HepG2 (cell line): ENCODE measurements at regions not wholly inside any gene's neighbourhood (a gene's known extent, or its start where the extent isn't known, plus 50 kb on each side); places are given as distances from the start of the nearest gene placed in this dataset.
A peak's percentile ranks its signal among the peaks of the same experiment; 100 is the strongest.

ENCODE experiments used
- ATAC-seq: fragments of 200-7000 bp; cut with Tn5 transposase; 3 replicates; pipeline ENCODE4 v1.9.1; 2020; ENCODE audit warnings: mild to moderate bottlenecking, moderate library complexity
- BruUV-seq: library from RNA; stranded (reverse); fragments of 400-500 nt; replicated peaks from 2 replicates; lab custom pipeline; 2021; lab: Mats Ljungman, UMichigan
- CTCF ChIA-PET: fragments of 300-600 bp; formaldehyde crosslinking; extraction: SDS; loops from one replicate; lab custom pipeline; 2021; ENCODE audit warnings: low total read pairs, inconsistent platforms, low intra/inter-chr PET ratio; lab: Yijun Ruan, JAX
- POLR2A ChIA-PET: fragments of 350-600 bp; sonication (Branson Sonifier 250); formaldehyde crosslinking; loops from one replicate; lab custom pipeline; 2020; ENCODE audit warnings: antibody characterized with exemption, inconsistent platforms; lab: Yijun Ruan, JAX
- DNase-seq: peaks from one replicate; pipeline ENCODE4 v3.0.0-alpha.2; 2015; ENCODE audit warnings: low spot score
- FAIRE-seq: peaks from 3 replicates; lab custom pipeline; 2011; peaks lifted over from hg19 to GRCh38; lab: Jason Lieb, UNC
- H2AFZ ChIP-seq: one replicate; pipeline ENCODE4 v1.6.1; 2011; ENCODE audit warnings: low read length, inconsistent platforms
- H3K27ac ChIP-seq: fragments of 300-600 bp; 3 replicates; pipeline ENCODE4 v1.8.0; 2011; ENCODE audit warnings: mixed run types, mild to moderate bottlenecking, mixed read lengths, low read length, inconsistent platforms; ENCODE audit not compliant: insufficient read depth; ENCODE audit errors: extremely low read length
- H3K27me3 ChIP-seq, 2 experiments: fragments of 200-600 bp in 1 of 2; 2 replicates in 1 of 2; 3 replicates in 1 of 2; pipeline versions ENCODE4 v1.6.0 to v1.8.0; 2011; ENCODE audit warnings: low read length in 2 of 2, mild to moderate bottlenecking in 2 of 2, moderate library complexity in 2 of 2, inconsistent platforms in 1 of 2; ENCODE audit not compliant: insufficient read depth in 2 of 2, control insufficient read depth in 1 of 2
- H3K36me3 ChIP-seq, 2 experiments: fragments of 200-600 bp in 1 of 2; replicated peaks in 1 of 2; 2 replicates in 1 of 2; 3 replicates in 1 of 2; pipeline versions ENCODE4 v1.5.1 to v1.8.0; 2011; ENCODE audit warnings: low read length in 2 of 2, inconsistent platforms in 1 of 2; ENCODE audit not compliant: insufficient read depth in 2 of 2, control insufficient read depth in 1 of 2
- H3K4me1 ChIP-seq: 2 replicates; pipeline ENCODE4 v1.5.1; 2012; ENCODE audit warnings: low read length, inconsistent platforms; ENCODE audit not compliant: insufficient read depth
- H3K4me2 ChIP-seq: 2 replicates; pipeline ENCODE4 v1.6.0; 2011; ENCODE audit warnings: low read depth, low read length, inconsistent platforms
- H3K4me3 ChIP-seq, 3 experiments: fragments of 200-600 bp in 1 of 3; sonication (generic), shearing (Covaris generic) in 1 of 3; replicated peaks in 1 of 3; 2 replicates each; pipeline ENCODE4 v1.5.1; 2011 to 2016; ENCODE audit warnings: low read length in 3 of 3, inconsistent platforms in 2 of 3, low read depth in 2 of 3, mild to moderate bottlenecking in 2 of 3, control low read depth in 1 of 3, mixed read lengths in 1 of 3; ENCODE audit not compliant: insufficient read depth in 1 of 3
- H3K79me2 ChIP-seq: one replicate; pipeline ENCODE4 v1.6.1; 2011; ENCODE audit warnings: low read length, inconsistent platforms; ENCODE audit not compliant: insufficient read depth
- H3K9ac ChIP-seq: 2 replicates; pipeline ENCODE4 v1.6.0; 2011; ENCODE audit warnings: mild to moderate bottlenecking, low read depth, low read length, inconsistent platforms; ENCODE audit not compliant: insufficient read depth
- H3K9me3 ChIP-seq: 2 replicates; pipeline ENCODE4 v1.5.1; 2012; ENCODE audit warnings: mild to moderate bottlenecking, low read length
- H4K20me1 ChIP-seq: 2 replicates; pipeline ENCODE4 v1.6.0; 2011; ENCODE audit warnings: inconsistent platforms, mild to moderate bottlenecking, low read length, moderate library complexity; ENCODE audit not compliant: insufficient read depth
- CHD4 ChIP-seq: fragments of 200-600 bp; sonication (generic); IDR thresholded peaks from 2 replicates; pipeline ENCODE4 v1.7.0; 2017; ENCODE audit warnings: mild to moderate bottlenecking, low read length, borderline replicate concordance
- ESRRA ChIP-seq: sonication (generic); formaldehyde crosslinking; IDR thresholded peaks from 2 replicates; pipeline ENCODE4 v1.5.1; 2020; ENCODE audit warnings: mild to moderate bottlenecking, low read depth, missing genetic modification reagents
- FOXA3 ChIP-seq: IDR thresholded peaks from 2 replicates; pipeline ENCODE4 v1.6.1; 2016; ENCODE audit warnings: missing genetic modification reagents, missing compliant biosample characterization
- GFI1 ChIP-seq: sonication (generic); formaldehyde crosslinking; IDR thresholded peaks from 2 replicates; pipeline ENCODE4 v1.5.0; 2020; ENCODE audit warnings: missing genetic modification reagents, mild to moderate bottlenecking, borderline replicate concordance
- HMGXB4 ChIP-seq, 2 experiments: sonication (generic) in 1 of 2; formaldehyde crosslinking in 1 of 2; IDR thresholded peaks; 2 replicates each; pipeline versions ENCODE4 v1.4.0 to v1.6.1; 2018 to 2020; ENCODE audit warnings: missing genetic modification reagents in 2 of 2, borderline replicate concordance in 1 of 2, low read depth in 1 of 2, mild to moderate bottlenecking in 1 of 2, missing biosample characterization in 1 of 2
- HOXA3 ChIP-seq: sonication (generic); formaldehyde crosslinking; IDR thresholded peaks from 2 replicates; pipeline ENCODE4 v1.5.0; 2020; ENCODE audit warnings: missing genetic modification reagents
- KAT8 ChIP-seq: IDR thresholded peaks from 2 replicates; pipeline ENCODE4 v1.6.1; 2016; ENCODE audit warnings: missing genetic modification reagents, missing compliant biosample characterization
- MLX ChIP-seq: IDR thresholded peaks from 2 replicates; pipeline ENCODE4 v1.6.1; 2016
- NR2F1 ChIP-seq, 2 experiments: fragments of 450-650 bp in 1 of 2; formaldehyde crosslinking in 1 of 2; IDR thresholded peaks; 2 replicates each; pipeline versions ENCODE4 v1.5.0 to v1.6.1; 2016 to 2020; ENCODE audit warnings: mild to moderate bottlenecking in 1 of 2, missing compliant biosample characterization in 1 of 2, missing genetic modification reagents in 1 of 2, moderate library complexity in 1 of 2
- PHF21A ChIP-seq: sonication (generic); formaldehyde crosslinking; IDR thresholded peaks from 2 replicates; pipeline ENCODE4 v1.5.0; 2020; ENCODE audit warnings: mild to moderate bottlenecking, missing genetic modification reagents
- SRSF1 ChIP-seq: fragments of 200-400 bp; formaldehyde crosslinking; optimal IDR thresholded peaks from 2 replicates; pipeline ENCODE3; 2017; ENCODE audit warnings: mild to moderate bottlenecking, low read depth, low read length, moderate library complexity
- ZBTB46 ChIP-seq: sonication (generic); formaldehyde crosslinking; IDR thresholded peaks from 2 replicates; pipeline ENCODE4 v1.4.0; 2020; ENCODE audit warnings: mild to moderate bottlenecking, missing genetic modification reagents, borderline replicate concordance
- ZNF124 ChIP-seq: sonication (generic); formaldehyde crosslinking; IDR thresholded peaks from 2 replicates; pipeline ENCODE4 v1.4.0; 2020; ENCODE audit warnings: missing genetic modification reagents
- ZNF362 ChIP-seq: sonication (generic); formaldehyde crosslinking; IDR thresholded peaks from 2 replicates; pipeline ENCODE4 v1.4.0; 2020; ENCODE audit warnings: missing genetic modification reagents, mild to moderate bottlenecking, borderline replicate concordance
- ZNF574 ChIP-seq: sonication (generic); formaldehyde crosslinking; IDR thresholded peaks from 2 replicates; pipeline ENCODE4 v1.4.0; 2020; ENCODE audit warnings: missing genetic modification reagents
- ZNF678 ChIP-seq: sonication (generic); formaldehyde crosslinking; IDR thresholded peaks from 2 replicates; pipeline ENCODE4 v1.4.0; 2020; ENCODE audit warnings: mild to moderate bottlenecking, missing genetic modification reagents
- ZNF709 ChIP-seq: sonication (generic); formaldehyde crosslinking; IDR thresholded peaks from 2 replicates; pipeline ENCODE4 v1.5.0; 2020; ENCODE audit warnings: mild to moderate bottlenecking, missing genetic modification reagents
- WGBS: methylation state at CpG from one replicate; pipeline ENCODE4 v1.1.6; 2017; ENCODE audit warnings: low lambda C conversion rate; 5-methylcytosine and 5-hydroxymethylcytosine counted together
- in situ Hi-C: cut with HindIII; loops from 2 replicates; pipeline ENCODE4 v1.10.0; 2017; ENCODE audit warnings: low pct_unique_long_range_greater_than_20kb; ENCODE audit not compliant: extremely low pct_ligation_motif_present
- intact Hi-C: fragments of 100-400 bp; cut with micrococcal nuclease; formaldehyde crosslinking; loops from one replicate; pipeline ENCODE4 v1.10.0; 2022; ENCODE audit not compliant: unreplicated experiment

- peak overlapping the region; percentile 33 for H3K27ac ChIP-seq
- peak overlapping the region; percentile 13; the same call in 1 of the 2 replicates for H3K4me2 ChIP-seq
- peaks cover 0 to 4% of the 10 kb centered on the region in 2 experiments; a peak in 1 of 5 replicates for H3K36me3 ChIP-seq
- no peak overlapping the region for H3K4me3 ChIP-seq
- no peaks in the 10 kb centered on the region for H4K20me1 ChIP-seq
- H3K9me3 ChIP-seq = no peaks in the 10 kb centered on the region
- peaks cover 50% of the 10 kb centered on the region for H3K4me1 ChIP-seq
- in situ Hi-C loops = no loop called here
- peaks cover 66% of the 10 kb centered on the region for H3K79me2 ChIP-seq
- ChIA-PET CTCF (no interaction called here), POLR2A (no interaction called here)
- BruUV-seq = no TSS peak
- peak; percentile 68 for ATAC-seq
- peak; percentile 80 for DNase-seq
- no peak overlapping the region for H3K9ac ChIP-seq
- H2AFZ ChIP-seq = no peak overlapping the region
- no peaks in the 10 kb centered on the region for H3K27me3 ChIP-seq
- FAIRE-seq = peak; percentile 89
- WGBS = 22% methylated on average over 3 of the region's 3 CpGs
- intact Hi-C loops = no loop called here
- TF ChIP-seq HOXA3 (CRISPR knock-in tag) = peak; percentile 31; the same call in 1 of the 2 replicates
- TF ChIP-seq KAT8 (CRISPR knock-in tag) = peak; percentile 48; the same call in 1 of the 2 replicates
- TF ChIP-seq FOXA3 (CRISPR knock-in tag) = peak; percentile 80
- peak; percentile 63; the same call in 1 of the 2 replicates for TF ChIP-seq CHD4
- TF ChIP-seq HMGXB4 (CRISPR knock-in tag; IDR thresholded peaks at IDR 0.05; ENCODE audit: borderline replicate concordance in 1 of 2, low read depth in 1 of 2) = no peak
- TF ChIP-seq ZBTB46 (CRISPR knock-in tag) = no peak
- TF ChIP-seq SRSF1 = no peak
- peak; percentile 94 for TF ChIP-seq ESRRA (CRISPR knock-in tag)
- peak; percentile 34; the same call in 1 of the 2 replicates for TF ChIP-seq GFI1 (CRISPR knock-in tag)
- no peak for TF ChIP-seq ZNF678 (CRISPR knock-in tag)
- TF ChIP-seq ZNF709 = 0 out of 2 replicates have a peak, but pooled peaks have one; percentile 29
- peak; percentile 69; the same call in 1 of the 2 replicates for TF ChIP-seq PHF21A (CRISPR knock-in tag)
- no peak for TF ChIP-seq ZNF124 (CRISPR knock-in tag)
- no peak for TF ChIP-seq ZNF574 (CRISPR knock-in tag)
- TF ChIP-seq MLX = 0 out of 2 replicates have a peak, but pooled peaks have one; percentile 58
- TF ChIP-seq ZNF362 = peak; percentile 70; the same call in 1 of the 2 replicates
- TF ChIP-seq NR2F1 (CRISPR knock-in tag; IDR thresholded peaks at IDR 0.05) = peak in 1 of 2 experiments; percentile 86
These were observed 121.4 kb upstream of the MGAT5 start for GRCh38 chr2:134132490-134132857.
